Stimulated activated CD4-positive, alpha-beta T cell treated with anti-CD3 and anti-CD28 coated beads, Interleukin-12 subunit alpha, Interleukin-12 subunit beta, amount 100 ng/mL, for 4 hours (primary cell): ENCODE measurements at regions not wholly inside any gene's neighbourhood (a gene's known extent, or its start where the extent isn't known, plus 50 kb on each side); places are given as distances from the start of the nearest gene placed in this dataset.

Experiments used
- DNase-seq: peaks from one replicate; pipeline ENCODE4 v3.0.0-alpha.2; 2020

GRCh38 chrX:69263251-69263820 is 98.1 kb upstream of the PJA1 start:
- DNase-seq, result no peak

DNA sequence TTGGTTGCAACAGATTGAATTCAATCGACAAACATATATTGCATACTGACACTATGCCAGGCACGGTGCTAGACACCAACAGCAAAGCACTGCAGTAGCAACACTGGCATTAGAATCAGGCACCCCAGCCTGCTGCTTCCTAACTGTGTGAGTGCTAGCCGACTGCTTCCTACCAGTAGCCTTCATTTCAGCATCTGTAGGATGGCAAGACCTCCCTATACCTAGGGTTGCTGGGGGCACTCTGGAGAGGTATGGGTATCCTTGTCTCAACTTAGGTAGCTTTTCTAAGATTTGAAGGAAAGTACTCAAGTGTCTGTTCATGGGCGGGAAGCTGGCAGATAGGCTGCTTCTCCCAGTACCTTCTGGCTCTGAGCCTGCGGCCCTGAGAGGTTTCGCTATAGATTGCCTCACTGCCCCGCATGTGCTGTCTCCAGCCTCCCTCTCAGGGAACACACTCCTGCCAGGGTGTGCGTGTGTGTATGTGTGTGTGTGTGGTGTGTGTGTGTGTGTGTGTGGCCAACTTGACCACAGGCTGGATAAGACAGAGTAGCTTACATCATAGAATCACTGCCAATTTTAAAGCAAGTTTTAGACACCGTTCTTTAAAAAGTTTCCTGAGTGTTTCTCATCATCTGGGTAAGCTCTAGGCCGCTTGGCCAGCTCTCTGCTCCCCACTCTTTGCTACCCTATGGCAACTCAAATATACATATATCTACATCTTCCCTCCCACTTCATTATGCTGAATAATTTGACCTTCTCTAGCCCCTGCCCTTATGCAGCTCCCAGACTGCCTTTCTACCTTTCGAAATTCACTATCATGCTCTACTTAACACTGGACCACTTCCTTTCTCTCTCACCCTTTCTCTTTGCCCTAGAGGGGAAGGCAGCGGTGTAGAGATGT is 97.0 kb upstream of the PJA1 start:
- no peak for DNase-seq

- DNase-seq, result no peak
These were observed 94.9 kb upstream of the PJA1 start for GRCh38 chrX:69260169-69260568.

GRCh38 chrX:69258893-69259292 is 93.6 kb upstream of the PJA1 start:
- DNase-seq, result no peak

GRCh38 chrX:69257499-69258127 is 92.4 kb upstream of the PJA1 start:
- DNase-seq, result no peak

GRCh38 chrX:69256291-69256565 is 91.0 kb upstream of the PJA1 start:
- DNase-seq, result no peak

GRCh38 chrX:69255441-69256290 is 90.4 kb upstream of the PJA1 start:
- DNase-seq, result no peak

DNA sequence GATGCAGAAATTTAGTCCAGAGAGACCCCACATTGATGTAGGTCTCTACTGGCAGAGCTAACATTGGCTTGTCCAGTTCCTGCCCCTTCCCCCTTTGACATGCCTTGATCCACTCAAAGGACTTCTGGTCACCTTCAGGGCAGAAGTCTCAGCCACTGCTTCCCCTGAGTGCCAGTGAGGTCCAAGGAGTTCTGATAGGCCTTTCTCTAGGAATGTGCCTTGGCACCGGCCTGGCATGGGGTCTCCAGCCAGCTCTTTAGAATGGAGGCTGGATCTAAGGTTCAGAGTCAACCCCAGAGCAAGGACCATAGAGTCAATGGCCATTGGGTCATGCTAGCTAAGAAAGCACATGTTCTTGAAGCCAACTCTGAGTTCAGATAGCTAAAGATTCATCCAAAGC is 88.6 kb upstream of the PJA1 start:
- no peak for DNase-seq

GRCh38 chrX:69243276-69243675 is 78.0 kb upstream of the PJA1 start:
- no peak for DNase-seq

- DNase-seq, result no peak
These were observed 73.6 kb upstream of the PJA1 start for GRCh38 chrX:69238887-69239231.

DNA sequence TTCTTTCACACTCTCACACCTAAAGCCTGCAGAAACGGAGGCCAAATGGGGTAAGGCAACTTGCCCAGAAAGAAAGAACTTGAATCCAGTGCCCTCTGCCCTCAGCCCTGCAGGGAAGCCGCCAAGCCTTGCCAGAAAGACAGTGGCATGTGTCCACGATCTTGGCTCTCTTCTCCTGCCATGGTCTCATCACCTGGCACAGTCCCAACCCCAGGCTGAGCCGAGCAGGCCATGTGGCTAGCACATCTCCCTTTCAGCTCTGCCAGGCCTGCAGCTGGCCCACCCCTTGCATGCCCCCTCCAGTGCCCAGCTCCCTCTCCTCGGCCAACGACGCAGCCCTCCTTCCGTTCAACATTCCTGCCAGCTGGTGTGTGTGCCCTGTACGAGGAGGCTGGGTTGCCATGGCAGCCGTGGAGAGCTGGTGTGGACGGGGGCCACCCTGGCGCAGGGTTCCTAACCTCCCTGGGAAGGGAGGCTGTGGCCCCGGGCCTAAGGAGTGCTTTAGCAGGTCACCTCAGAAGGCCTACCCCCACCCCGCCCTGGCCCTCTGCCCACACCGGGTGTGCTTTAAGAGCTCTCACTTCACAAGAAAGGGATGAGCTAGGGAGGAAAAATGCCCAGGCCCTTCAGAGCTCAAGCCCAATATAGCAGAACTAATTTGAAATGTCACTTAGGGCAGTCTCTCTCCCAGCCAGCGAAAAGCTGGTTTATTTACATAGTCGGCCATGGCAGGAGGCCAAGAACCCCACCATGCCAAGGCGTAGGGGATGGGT is 73.0 kb upstream of the PJA1 start:
- DNase-seq, result no peak

- no peak for DNase-seq
These were observed 72.0 kb upstream of the PJA1 start for GRCh38 chrX:69237236-69237635.

GRCh38 chrX:69236641-69237040 is 71.4 kb upstream of the PJA1 start:
- DNase-seq, result no peak

GRCh38 chrX:69234624-69235023 is 69.4 kb upstream of the PJA1 start:
- no peak for DNase-seq

GRCh38 chrX:69232945-69233344 is 67.7 kb upstream of the PJA1 start:
- no peak for DNase-seq

DNA sequence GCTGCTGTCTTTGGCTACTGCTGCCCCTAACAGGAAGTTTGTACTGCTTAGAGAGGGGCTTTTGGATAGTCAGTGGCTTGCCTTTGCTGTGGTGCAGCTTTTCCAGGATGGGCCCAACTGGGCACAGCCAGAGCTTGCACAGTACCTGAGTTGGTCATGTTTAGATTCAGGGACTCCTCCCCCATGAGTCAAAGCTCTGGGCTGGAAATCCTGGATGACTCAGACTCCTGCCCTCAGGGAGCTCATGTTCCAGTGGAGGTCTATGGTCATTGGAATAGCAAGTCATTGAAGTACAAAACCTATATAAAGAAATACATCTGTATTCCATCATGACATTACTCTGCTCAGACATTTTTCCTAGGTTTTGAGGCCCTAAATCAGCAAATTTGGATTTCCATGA is 66.7 kb upstream of the PJA1 start:
- DNase-seq, result no peak

DNA sequence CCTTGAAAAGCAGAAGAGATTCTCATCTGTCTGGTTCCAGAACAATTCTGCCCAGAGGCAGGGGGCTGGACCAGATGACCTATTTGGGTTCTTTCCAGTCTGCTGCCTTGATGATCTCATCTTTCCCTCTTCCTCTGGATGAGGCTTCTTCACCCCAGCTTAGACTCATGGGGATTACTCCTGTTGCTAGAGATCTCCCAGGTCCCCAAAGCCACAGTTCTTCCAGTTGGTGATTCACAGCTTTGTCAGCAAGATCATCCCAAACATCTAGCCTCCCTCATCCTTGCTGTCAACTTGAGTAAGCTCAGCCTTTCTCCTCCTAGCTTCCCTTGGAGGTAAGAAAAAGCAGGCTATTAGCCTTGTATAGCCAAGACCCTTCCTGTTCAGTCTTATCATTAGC is 64.2 kb upstream of the PJA1 start:
- no peak for DNase-seq

DNA sequence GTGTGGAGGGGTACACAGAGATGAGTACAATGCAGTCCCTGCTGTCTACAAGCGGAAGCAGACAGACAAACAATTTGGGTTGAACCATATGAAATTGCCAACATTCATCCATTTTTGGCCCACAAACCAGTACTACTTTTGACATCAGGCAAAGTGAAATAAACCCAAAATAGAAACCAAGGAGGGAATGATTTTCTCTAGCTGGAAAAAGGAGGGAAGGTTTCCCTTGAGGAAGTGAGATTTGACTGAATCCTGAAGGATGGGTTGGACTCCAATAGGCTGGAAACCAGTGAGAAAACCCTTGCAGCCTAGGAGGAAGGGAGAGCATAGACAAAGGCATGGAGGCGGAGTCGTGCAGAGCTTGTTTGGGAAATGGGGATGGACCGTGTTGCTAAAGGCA is 63.5 kb upstream of the PJA1 start:
- DNase-seq, result no peak

GRCh38 chrX:69226459-69227158 is 61.4 kb upstream of the PJA1 start:
- DNase-seq, result no peak

GRCh38 chrX:69222103-69223090 is 57.1 kb upstream of the PJA1 start:
- peak; percentile 71 for DNase-seq
